Adrenal gland (tissue), 5 donors: ENCODE measurements at regions not wholly inside any gene's neighbourhood (a gene's known extent, or its start where the extent isn't known, plus 50 kb on each side); places are given as distances from the start of the nearest gene placed in this dataset.

Experiments
- POLR2A ChIP-seq, 2 donors: fragments of 450-650 bp; IDR thresholded peaks; one replicate each; pipeline ENCODE4 v1.6.1; 2017; ENCODE audit warnings: antibody characterized with exemption in 2 of 2, mild to moderate bottlenecking in 2 of 2, moderate library complexity in 1 of 2
- TF ChIP-seq, protein P1 (sequence below), 6 experiments: fragments of 450-650 bp in 4 of 6; fragments of 200-600 bp in 2 of 6; sonication (generic) in 1 of 6; IDR thresholded peaks; 1 replicate in 5 of 6; 2 replicates in 1 of 6; pipeline versions ENCODE4 v1.5.1 to v1.8.0; 2016 to 2021; ENCODE audit warnings: antibody characterized with exemption in 6 of 6, mild to moderate bottlenecking in 2 of 6, moderate library complexity in 1 of 6
- donor health status: DM: no; HTN: no; CAD: no.

DNA sequence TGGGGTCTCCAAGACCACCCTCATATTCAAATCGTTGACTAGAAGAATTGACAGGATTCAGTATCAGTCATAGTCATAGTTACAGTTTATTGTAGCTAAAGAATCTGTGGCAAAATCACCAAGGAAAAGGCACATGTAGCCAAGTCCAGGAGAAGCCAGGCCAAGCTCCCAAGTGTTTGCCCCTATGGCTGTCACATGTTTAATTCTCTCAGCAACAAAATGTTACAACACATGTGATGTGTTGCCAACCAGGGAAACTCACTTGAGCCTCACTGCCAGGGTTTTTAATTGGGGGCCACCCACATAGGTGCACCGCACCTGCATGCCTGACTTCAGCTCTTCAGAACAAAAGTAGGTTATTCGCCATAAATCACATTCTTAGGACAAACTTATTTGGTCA, 1030.9 kb upstream of the CELF2 start:
- TF ChIP-seq, protein P1, sequence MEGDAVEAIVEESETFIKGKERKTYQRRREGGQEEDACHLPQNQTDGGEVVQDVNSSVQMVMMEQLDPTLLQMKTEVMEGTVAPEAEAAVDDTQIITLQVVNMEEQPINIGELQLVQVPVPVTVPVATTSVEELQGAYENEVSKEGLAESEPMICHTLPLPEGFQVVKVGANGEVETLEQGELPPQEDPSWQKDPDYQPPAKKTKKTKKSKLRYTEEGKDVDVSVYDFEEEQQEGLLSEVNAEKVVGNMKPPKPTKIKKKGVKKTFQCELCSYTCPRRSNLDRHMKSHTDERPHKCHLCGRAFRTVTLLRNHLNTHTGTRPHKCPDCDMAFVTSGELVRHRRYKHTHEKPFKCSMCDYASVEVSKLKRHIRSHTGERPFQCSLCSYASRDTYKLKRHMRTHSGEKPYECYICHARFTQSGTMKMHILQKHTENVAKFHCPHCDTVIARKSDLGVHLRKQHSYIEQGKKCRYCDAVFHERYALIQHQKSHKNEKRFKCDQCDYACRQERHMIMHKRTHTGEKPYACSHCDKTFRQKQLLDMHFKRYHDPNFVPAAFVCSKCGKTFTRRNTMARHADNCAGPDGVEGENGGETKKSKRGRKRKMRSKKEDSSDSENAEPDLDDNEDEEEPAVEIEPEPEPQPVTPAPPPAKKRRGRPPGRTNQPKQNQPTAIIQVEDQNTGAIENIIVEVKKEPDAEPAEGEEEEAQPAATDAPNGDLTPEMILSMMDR (IDR thresholded peaks at IDR 0.05): no peak
- no peak for TF ChIP-seq POLR2A (IDR thresholded peaks at IDR 0.05)
